ENCODE measurements at regions not wholly inside any gene's neighbourhood (a gene's known extent, or its start where the extent isn't known, plus 50 kb on each side); places are given as distances from the start of the nearest gene placed in this dataset.
"Not testable (repeated sequence)": the region's sequence is repeated elsewhere in the genome, so short reads cannot be mapped to it uniquely, and the experiment has no call there.

GRCh38 chr21:35394049-35394448 is 344.9 kb upstream of the RUNX1 start:
- TF ChIP-seq GATA1 (IDR thresholded peaks at IDR 0.05; ENCODE audit: low read depth, low read length), result no peak
- DNase-seq, result no peak

GRCh38 chr21:35390013-35390776 is 341.1 kb upstream of the RUNX1 start:
- no peak for DNase-seq
- TF ChIP-seq POLR2A (IDR thresholded peaks at IDR 0.05; ENCODE audit: low read length) (no peak), GATA1 (IDR thresholded peaks at IDR 0.05; ENCODE audit: low read depth, low read length) (no peak)

DNA sequence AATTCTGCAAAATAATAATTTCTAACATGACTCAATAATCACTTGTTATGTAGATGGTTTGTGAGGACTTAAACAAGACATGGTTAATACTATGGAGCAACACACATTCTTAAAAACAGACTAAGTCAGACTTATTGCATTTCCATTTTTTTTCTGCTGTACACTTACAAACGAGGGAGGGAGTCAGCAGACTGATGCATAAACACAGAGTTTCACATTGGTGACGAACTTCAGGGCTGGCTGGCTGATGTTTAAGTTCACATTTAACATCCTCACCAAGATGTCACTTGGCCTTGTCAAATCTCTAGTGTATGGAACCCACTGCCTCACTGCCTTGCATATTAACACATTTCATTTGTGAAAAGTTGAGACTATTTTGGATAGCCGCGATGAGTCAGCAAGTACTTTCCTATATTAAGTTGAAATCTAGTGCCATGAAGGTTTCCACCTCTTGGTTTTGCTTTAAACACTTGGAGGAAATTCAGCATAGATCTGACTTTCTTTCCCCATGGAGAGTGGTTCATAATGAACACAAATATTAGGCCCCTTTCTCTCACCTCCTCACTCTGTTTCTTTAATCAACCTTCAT is 337.5 kb upstream of the RUNX1 start:
- TF ChIP-seq POLR2A (IDR thresholded peaks at IDR 0.05; ENCODE audit: low read length) (no peak), GATA1 (IDR thresholded peaks at IDR 0.05; ENCODE audit: low read depth, low read length) (no peak)
- DNase-seq, result no peak

GRCh38 chr21:35384375-35384774 is 335.3 kb upstream of the RUNX1 start:
- no peak for TF ChIP-seq GATA1 (IDR thresholded peaks at IDR 0.05; ENCODE audit: low read depth, low read length)
- no peak for DNase-seq

DNA sequence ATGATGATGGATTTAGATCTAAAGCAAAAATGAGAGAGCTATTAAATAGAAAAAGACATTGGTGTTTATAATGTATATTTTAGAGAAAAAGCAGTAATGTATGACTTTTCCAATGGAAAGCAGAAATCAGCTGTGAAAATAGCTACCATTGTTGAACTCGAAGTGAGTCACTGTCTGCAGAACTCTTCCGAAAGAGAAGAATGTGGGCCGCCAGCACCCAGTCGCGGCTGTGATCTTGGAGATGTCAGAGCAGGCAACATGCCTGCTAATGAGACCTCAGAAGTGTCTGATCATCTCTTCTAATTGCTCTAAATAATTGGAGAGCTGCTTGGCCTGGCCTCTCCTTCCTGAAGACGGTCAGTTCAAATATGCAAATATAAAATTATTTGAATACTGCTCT is 333.6 kb upstream of the RUNX1 start:
- no peak for TF ChIP-seq GATA1 (IDR thresholded peaks at IDR 0.05; ENCODE audit: low read depth, low read length)
- no peak for DNase-seq

DNA sequence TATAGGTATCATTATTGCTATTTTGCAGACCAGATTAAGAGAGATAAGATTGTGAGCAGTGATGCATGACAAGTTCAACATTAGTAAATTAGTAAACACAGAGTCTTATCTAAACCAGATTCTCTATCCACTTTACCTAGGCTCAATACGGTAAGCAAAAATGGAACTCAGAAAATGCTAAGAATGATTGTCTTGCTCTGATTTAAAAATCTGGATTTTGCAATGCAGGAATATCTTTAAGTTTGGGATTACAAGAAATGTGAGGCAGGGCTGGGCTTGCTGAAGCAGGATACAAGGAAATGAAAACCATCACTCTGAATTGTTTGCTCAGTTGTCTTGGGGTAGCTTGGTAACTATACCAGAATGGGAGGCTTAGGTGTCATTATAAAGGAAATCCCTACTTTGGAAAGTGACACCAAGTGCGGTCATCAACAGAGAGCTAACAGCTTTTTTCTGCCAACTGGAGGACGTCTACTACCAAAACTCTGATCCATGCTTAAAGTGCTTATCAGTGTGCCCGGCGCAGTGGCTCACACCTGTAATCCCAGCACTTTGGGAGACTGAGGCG is 332.7 kb upstream of the RUNX1 start:
- no peak for TF ChIP-seq POLR2A (IDR thresholded peaks at IDR 0.05; ENCODE audit: low read length)
- TF ChIP-seq GATA1 (IDR thresholded peaks at IDR 0.05; ENCODE audit: low read depth, low read length), result no peak
- DNase-seq, result no peak

GRCh38 chr21:35380304-35380703 is 331.2 kb upstream of the RUNX1 start:
- not testable (repeated sequence) for DNase-seq

GRCh38 chr21:35378881-35379280 is 329.8 kb upstream of the RUNX1 start:
- DNase-seq, result no peak
- TF ChIP-seq GATA1 (IDR thresholded peaks at IDR 0.05; ENCODE audit: low read depth, low read length) (no peak), POLR2A (IDR thresholded peaks at IDR 0.05; ENCODE audit: low read length) (no peak)

- TF ChIP-seq POLR2A (IDR thresholded peaks at IDR 0.05; ENCODE audit: low read length), result no peak
- DNase-seq, result no peak
Observed at GRCh38 chr21:35377505-35378090, 328.5 kb upstream of the RUNX1 start.

DNA sequence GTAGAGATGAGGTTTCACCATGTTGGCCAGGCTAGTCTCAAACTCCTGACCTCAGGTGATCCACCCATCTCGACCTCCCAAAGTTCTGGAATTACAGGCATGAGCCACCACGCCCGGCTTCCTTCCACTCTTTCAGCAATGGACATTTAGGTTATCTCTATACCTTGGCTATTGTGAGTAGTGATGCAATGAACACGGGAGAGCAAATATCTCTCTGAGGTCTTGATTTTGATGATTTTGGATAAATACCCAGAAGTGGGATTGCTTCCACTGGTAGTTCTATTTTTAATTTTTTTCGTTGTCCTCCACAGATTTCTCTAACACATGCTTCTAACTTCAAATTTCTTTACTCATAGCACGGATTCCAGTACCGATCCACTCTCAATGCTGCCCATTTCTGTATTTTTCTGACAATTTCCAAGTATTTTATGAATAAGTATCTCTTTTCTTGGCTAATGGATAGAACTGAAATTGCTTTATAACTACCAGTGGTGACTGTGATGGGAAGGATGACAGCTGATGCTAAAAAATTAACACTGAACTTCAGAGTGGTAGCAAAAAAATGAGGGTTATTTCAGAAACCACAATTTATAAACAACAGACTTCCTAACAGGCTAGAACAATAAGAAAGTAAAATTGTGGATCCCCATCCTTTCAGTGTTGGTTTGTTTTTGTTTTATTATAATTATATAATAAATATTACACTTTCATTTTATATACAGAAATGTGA is 327.5 kb upstream of the RUNX1 start:
- DNase-seq, result no peak
- TF ChIP-seq POLR2A (IDR thresholded peaks at IDR 0.05; ENCODE audit: low read length) (no peak), GATA1 (IDR thresholded peaks at IDR 0.05; ENCODE audit: low read depth, low read length) (no peak)

- DNase-seq, result no peak
- TF ChIP-seq POLR2A (IDR thresholded peaks at IDR 0.05; ENCODE audit: low read length), result no peak
- no peak for TF ChIP-seq GATA1 (IDR thresholded peaks at IDR 0.05; ENCODE audit: low read depth, low read length)
Observed at GRCh38 chr21:35375115-35375514, 326.0 kb upstream of the RUNX1 start.

- TF ChIP-seq GATA1 (IDR thresholded peaks at IDR 0.05; ENCODE audit: low read depth, low read length) (no peak), POLR2A (IDR thresholded peaks at IDR 0.05; ENCODE audit: low read length) (no peak)
- DNase-seq, result no peak
Observed at GRCh38 chr21:35373998-35374397, 324.9 kb upstream of the RUNX1 start.

DNA sequence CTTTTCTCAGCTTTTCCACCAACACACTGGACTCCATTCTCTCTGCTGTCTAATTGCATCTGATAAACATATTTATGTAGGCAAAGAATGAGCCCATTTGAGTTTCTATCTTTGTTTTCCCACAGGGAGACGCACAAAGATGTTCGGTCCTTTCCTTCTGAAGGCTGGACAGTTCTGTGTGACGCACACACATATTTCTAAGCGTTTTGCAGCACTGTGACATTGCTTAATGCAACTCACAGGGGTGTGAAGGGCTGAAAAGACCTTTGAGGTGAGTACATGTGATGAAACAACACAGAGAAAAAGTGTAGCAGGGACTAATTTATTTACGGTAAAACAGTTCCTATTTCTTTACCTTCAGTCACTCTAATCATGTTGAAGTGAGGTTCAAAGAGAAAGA is 323.1 kb upstream of the RUNX1 start:
- no peak for DNase-seq
- TF ChIP-seq POLR2A (IDR thresholded peaks at IDR 0.05; ENCODE audit: low read length) (no peak), GATA1 (IDR thresholded peaks at IDR 0.05; ENCODE audit: low read depth, low read length) (no peak)

DNA sequence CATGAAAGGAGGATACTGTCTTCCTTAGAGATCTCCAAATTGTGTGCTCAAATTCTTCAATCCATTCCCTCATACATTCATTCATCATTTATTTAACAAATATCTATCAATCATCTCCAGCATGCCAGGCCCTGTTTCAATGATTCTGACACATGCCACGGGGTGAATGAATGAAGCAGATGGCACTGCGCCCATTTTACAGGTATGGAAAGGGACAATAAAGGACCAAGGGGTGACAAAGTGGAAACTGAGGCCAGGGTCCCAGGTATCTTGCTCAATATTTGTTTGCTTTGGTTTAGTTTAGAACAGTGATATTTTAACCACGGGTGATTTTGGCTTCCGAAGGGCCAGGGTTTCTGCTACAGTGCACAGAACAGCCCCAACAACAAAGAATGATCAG is 321.6 kb upstream of the RUNX1 start:
- DNase-seq, result no peak
- TF ChIP-seq GATA1 (IDR thresholded peaks at IDR 0.05; ENCODE audit: low read depth, low read length) (no peak), POLR2A (IDR thresholded peaks at IDR 0.05; ENCODE audit: low read length) (no peak)

All from erythroblast (primary cell).